ENCODE measurements at regions not wholly inside any gene's neighbourhood (a gene's known extent, or its start where the extent isn't known, plus 50 kb on each side); places are given as distances from the start of the nearest gene placed in this dataset.

DNA sequence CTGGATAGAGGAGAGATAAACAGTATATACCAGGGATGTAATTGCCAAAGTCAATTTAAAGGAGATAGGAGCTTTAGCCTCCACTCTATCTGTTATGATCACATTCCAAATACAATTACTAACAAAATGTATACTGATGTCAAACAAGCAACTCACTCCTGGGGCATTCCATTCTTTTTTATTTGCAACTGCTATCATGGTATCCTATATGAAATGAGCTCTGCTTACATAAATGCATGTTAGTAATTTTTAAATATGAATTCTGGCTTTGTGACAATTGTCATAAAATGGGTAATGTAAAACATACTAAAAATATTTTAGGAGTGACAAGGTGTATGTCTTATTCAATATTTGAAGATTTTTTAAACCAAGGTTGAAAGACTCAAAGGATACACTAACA is 751.1 kb downstream of the HACE1 start:
- in situ Hi-C loops (cut with HindIII; ENCODE audit: low pct_ligation_motif_present, low pct_unique_long_range_greater_than_20kb, low sequenced_read_pairs): no loop called here
- DNase-seq: no peak

DNA sequence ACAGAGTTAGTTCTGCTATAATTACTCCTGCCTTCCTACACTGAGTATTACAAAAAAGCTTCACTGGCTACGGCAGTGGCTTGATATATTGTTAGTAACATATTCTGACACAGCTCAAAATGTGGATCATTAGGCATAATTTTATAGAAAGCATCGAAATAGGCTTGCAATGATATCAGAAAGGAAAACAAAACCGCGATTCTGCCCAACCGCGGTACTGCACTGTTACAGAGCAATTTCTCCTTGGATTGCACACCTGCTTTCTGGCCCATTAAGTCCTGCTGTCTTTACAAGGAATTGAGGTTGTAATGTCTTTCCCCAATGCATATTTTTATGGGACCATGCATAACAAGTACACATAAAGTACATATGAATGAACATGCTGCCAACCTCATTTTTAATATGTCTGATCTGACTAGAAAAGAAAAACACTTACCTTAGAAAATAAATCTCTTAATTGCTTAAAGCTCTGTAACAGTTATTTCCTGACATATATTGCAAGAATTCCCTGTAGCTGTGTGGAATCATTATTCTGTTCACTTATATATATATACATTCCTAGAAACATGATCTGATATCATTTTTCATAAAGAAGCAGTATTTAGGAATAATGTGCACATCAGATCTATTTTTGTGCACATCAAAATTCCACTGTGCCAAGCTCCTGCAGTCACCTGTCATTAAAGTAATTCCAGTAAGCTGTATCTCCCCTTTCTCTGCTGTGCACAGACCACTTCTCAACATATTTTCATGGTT is 763.9 kb downstream of the HACE1 start:
- in situ Hi-C loops (cut with HindIII; ENCODE audit: low pct_ligation_motif_present, low pct_unique_long_range_greater_than_20kb, low sequenced_read_pairs): no loop called here
- DNase-seq: no peak

DNA sequence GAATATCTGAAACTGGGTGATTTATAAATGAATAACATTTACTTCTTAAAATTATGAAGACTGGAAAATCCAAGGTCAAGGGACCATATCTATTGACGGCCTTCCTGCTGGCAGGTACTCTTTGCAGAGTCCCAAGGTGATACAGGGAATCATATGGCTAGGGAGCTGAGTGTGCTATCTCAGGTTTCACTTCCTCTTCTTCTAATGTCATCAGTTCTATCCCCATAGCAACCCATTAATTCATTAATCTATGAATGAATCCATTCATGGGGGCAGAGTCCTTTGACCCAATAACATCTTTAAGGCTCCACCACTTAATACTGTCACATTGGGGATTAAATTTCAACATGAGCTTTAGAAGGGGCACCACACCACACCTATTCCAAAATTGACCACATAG is 772.0 kb downstream of the HACE1 start:
- in situ Hi-C loops (cut with HindIII; ENCODE audit: low pct_ligation_motif_present, low pct_unique_long_range_greater_than_20kb, low sequenced_read_pairs): no loop called here

DNA sequence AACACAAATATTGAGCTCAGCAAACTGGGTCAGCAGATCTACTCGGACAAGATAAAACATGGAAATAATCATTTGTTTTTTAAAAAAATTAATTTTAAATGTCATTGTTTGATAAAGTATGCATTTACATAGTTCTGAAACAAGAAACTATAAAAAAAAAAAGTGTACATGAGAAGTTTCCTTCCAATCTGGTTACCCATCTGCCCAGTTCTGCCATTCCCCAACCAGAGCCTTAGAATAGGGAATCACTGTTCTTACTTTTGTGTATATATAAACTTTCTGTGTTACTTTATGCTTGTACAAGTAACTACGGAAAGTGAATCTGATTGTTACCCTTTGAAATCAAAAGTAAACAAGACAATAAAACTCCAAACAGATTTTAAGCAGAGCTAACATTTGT is 791.4 kb downstream of the HACE1 start:
- in situ Hi-C loops (cut with HindIII; ENCODE audit: low pct_ligation_motif_present, low pct_unique_long_range_greater_than_20kb, low sequenced_read_pairs): no loop called here

More for the DNA sequence above, 772.0 kb downstream of the HACE1 start:
- no peak for DNase-seq

DNA sequence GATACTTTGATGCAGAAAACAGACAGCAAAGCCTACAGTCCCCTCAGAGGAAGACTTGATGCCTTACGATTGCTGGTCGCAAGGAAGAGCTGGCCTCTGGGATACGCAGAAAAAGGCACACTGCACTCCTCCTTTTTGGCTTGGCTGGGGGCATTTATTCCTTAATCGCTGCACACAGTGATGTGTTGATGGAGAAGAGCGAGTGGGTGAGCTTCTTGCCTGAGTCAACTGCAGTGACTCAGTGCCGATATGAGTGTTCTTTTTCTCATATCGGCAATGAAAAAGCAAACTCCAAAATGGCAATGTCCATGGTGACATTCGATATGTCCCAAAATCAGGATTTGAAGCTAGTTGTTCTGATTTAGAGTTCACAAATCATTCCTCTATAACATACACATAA is 794.8 kb downstream of the HACE1 start:
- in situ Hi-C loops (cut with HindIII; ENCODE audit: low pct_ligation_motif_present, low pct_unique_long_range_greater_than_20kb, low sequenced_read_pairs): no loop called here
- no peak for DNase-seq

More for the DNA sequence above, 791.4 kb downstream of the HACE1 start:
- DNase-seq: no peak

DNA sequence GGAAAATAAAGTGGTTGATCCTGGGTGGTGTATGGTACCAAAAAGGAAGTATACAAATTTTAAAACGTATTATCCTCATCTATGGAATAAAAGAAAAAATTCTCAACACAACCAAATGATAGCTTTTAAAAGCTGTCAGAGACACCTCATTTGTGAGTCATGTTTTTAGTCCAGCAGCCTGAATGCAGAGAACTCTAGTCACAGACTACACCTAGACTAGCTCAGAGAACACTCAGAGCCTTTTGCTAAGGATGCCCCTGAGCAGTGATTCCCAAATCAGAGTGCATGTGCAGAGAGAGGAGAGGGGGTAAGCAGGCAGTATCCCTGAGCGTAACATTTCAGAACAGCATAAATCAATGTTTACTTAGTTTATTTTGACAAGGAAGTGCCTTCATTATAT is 809.3 kb downstream of the HACE1 start:
- in situ Hi-C loops (cut with HindIII; ENCODE audit: low pct_ligation_motif_present, low pct_unique_long_range_greater_than_20kb, low sequenced_read_pairs): no loop called here
- no peak for DNase-seq

DNA sequence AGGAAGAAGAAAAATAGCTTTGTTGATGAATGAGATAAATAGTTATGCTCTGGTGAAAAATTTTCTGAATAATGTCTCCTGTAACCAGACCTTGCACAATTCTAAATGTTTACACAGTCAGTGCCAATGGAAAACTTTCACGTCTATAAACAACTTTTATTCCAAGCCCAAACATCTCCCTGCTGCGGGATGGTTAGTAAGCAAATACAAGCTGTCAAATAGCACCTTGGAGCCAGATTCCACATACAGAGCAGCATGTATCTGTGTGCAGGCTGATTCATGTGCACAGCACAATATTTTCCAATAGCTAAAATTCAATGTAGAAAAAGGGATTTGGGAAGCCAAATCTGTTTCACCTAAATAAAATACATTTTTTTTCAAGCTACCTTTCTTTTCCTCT is 813.3 kb downstream of the HACE1 start:
- in situ Hi-C loops (cut with HindIII; ENCODE audit: low pct_ligation_motif_present, low pct_unique_long_range_greater_than_20kb, low sequenced_read_pairs): no loop called here
- no peak for DNase-seq

DNA sequence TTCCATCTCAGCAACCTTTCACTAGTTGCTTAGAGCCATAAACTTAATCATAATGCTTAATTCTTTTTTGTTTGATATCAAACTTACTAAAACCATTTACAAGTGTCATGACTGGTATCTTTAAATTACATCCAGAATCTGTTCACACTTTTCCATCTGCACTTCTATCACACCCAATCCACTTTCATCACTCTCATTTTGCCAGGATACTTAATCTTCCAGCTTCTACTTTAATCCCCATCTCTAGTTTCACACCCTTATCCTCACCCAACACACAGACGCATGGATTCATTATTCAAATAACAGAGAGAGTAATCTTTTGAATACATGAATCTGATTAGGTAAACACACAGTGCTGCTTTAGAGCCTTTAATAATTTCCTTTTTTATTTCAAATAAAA is 828.4 kb downstream of the HACE1 start:
- in situ Hi-C loops (cut with HindIII; ENCODE audit: low pct_ligation_motif_present, low pct_unique_long_range_greater_than_20kb, low sequenced_read_pairs): no loop called here
- DNase-seq: no peak

DNA sequence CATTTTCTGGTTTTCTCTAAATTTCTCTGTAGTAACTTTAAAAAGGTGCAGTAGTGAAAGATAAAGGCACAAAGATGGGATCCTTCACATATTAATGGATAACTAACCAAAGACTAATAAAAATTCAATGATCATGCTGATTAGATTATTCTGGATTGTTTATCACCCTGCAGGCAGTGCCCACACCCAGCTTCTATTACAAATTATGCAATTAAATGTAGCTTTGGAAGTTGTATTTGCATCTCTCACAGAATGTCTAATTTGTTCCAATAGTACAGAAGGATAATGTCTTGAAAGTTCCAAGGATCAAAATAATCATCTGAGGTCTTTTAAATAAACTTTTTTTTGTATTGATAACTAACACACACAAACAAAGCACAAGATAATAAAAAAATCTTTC is 837.6 kb downstream of the HACE1 start:
- no peak for DNase-seq
- in situ Hi-C loops (cut with HindIII; ENCODE audit: low pct_ligation_motif_present, low pct_unique_long_range_greater_than_20kb, low sequenced_read_pairs): no loop called here

DNA sequence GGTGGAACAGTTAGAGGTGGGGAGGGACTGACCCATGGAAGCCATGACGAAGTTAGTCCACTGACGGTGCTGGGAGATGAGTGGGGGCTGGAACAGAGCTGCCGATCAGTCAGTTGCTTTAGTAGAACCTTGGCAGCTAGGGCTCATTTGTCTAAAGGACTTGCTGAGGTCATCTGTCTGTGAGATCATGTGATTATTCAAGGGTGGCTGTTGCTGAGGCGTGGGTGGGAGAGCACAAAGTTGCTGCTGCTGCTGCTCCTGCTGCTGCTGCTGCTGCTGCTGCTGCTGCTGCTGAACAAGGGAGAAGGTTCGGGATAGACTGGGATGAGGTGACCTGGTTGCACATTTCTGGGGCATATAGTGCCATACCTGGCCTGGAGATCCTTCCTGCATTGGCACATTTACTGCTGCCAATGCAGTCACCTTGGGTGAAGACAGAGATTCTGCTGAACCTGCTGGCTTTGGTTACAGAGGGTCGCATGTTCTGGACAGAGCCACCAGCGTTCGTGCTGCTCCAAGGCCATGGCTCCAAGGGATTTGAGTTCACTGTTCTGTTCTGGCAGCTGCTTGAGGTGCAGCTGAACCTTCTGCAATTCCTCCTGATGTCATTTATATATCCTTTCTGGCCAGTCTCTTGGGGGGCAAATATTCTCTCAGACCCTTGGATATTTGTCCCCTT is 840.5 kb downstream of the HACE1 start:
- no peak for DNase-seq
- in situ Hi-C loops (cut with HindIII; ENCODE audit: low pct_ligation_motif_present, low pct_unique_long_range_greater_than_20kb, low sequenced_read_pairs): no loop called here

DNA sequence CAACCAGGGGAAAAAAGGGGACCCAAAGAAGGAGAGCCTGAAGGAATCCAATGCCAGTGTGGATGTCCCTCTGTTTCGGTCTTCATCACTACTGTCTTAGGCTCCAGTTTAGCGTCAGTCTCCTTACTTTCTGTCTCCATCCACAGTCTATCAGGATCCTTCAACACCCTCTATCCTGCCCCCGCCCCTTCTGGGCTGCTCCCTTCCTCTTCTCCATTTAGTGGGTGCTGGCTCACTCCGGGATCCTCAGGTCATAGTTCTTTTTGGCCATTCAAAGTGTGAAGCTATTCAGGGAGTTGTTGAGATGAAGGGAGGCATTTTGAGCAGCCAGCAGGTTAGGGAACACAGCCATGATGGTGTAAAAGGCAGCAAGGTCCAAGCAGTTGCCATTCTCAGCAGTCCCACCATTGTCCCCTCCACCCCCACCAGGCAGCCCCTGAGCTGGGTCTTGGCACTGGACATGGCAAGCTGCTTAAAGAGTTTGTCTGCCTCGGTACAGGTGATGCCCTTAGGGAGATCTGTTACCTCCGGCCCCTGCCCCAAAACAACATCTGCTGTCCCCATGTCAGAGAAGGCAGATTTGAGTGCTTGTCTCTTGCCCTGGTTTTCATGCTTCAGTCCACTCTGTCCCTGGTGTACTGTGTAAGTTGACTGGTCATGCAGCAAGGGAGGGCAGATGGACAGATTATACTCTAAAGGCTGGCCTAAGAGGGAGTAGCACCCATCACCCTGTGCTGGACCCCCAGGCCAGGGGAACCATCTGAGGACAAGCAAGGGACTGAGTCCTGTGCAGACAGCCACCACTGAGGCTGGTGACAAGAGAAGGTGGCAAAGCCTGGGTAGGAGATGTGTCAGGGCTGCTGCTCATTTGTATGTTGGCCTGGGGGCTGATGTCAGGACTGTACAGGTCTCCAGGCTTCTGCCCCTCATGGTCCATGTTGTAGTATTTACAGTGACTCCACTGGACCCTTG is 842.0 kb downstream of the HACE1 start:
- DNase-seq: no peak
- in situ Hi-C loops (cut with HindIII; ENCODE audit: low pct_ligation_motif_present, low pct_unique_long_range_greater_than_20kb, low sequenced_read_pairs): no loop called here

DNA sequence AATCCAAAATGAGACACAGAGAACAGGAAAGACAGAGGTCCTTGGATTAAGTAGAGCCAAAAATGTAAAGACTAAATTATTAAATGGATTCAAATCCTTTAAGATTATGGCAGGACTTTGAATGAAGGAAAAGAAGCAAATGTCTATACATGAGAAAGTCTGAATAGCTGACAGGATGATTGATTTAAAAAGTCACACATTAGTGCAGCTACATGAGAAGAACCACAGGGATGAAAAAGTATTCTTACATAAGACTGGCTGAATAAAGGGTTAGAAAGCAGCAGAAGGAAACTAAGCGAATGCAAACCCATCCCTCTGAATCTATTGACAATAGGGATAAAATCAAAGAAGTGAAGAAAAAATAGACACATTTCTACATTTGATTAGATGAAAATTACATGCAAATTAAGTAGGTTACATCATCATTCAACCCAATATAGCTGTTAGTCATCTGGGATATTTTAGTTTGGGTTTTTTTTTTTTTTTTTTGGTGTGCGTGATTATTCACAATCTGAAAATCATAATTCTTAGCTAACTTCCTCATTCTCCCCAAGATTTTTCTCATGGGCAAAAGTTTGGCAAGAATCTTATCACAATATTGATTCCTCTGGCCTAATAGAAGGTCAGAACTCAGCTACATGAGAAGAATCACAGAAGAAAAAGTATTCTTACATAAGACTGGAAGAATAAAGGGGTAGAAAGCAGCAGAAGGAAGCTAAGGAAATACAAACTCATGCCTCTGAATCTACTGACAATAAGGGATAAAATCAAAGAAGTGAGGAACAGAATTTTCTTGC is 845.4 kb downstream of the HACE1 start:
- in situ Hi-C loops (cut with HindIII; ENCODE audit: low pct_ligation_motif_present, low pct_unique_long_range_greater_than_20kb, low sequenced_read_pairs): no loop called here
- no peak for DNase-seq

DNA sequence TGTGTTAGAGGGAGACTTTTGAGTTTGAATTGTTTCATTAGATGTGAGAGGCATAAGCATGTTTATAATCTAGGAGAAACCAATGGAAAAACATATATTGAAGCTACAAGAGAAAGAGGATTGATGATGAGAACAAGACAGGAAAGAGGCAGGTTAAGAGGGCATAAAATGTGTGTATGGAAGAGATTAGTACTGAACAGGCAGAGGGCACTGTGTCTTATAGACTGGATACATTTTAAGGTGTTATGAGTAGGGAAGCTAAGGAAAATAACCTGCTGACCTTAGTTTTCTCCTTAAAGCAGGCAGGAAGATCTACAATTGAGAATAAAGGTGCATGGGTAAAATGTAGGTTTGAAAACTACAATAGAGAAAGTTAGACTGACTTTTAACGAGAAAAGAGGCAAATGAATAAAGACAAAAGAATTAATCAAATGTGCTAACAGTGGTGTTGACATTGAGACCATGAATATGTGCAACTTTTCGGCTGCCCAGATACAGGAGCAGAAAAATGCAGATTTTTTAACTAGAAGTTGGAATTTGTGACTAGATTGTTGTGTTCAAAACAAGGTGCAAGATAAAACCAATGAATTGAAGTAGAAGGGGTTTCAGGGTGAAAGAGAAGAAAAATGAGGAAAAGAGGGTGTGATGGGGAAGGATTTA is 846.3 kb downstream of the HACE1 start:
- in situ Hi-C loops (cut with HindIII; ENCODE audit: low pct_ligation_motif_present, low pct_unique_long_range_greater_than_20kb, low sequenced_read_pairs): no loop called here
- no peak for DNase-seq

DNA sequence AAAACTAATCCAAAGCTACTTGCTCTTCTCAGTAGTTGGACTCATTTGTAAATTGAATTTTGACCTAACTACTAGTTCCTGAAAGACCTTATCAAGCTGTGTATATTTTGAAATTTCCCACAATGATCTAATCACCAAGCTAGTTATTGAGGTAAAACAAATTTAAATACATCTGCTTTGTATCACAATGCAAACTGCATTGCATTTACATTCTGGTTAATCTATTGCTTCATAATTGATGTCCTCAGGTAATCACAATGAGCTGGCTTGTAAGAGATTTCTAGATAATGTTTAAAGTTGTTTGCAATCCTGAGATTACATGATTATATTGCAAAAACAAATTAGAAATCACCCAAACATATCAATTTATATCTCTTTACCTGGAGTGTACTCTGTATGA is 848.8 kb downstream of the HACE1 start:
- no peak for DNase-seq
- in situ Hi-C loops (cut with HindIII; ENCODE audit: low pct_ligation_motif_present, low pct_unique_long_range_greater_than_20kb, low sequenced_read_pairs): no loop called here

DNA sequence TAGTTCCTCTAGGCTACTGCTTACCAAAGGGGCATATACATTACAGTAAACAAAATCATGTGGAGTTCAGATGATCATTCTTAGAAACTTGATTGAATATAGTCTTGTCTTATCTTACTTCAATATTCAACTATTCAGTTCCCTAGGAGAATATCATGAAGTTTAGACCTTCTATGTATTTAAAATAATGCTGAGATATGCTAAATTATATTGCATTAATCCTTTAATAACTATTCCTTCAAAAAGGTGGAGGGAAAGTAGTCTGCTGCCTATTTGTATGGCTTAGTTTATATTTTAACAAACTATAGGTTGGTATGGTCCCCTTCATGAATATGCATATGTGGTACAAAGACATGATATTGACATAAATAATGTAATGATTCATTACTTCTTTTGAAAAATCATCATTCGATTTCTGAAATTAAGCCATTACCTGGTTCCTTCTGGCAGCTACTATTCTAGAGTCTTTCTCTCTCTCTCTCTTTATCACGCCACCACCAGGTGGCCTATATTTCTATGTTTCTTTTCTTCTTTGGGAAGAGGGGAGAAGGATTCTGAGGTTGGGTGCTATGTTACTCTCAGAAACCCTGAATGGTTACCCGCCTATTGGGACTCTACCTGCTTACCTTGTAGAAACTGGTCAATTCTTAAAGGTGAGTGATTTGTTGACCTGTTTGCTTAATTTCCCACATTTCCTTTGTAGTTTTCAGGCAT is 855.8 kb downstream of the HACE1 start:
- peak; percentile 4 for DNase-seq
- in situ Hi-C loops (cut with HindIII; ENCODE audit: low pct_ligation_motif_present, low pct_unique_long_range_greater_than_20kb, low sequenced_read_pairs): no loop called here

DNA sequence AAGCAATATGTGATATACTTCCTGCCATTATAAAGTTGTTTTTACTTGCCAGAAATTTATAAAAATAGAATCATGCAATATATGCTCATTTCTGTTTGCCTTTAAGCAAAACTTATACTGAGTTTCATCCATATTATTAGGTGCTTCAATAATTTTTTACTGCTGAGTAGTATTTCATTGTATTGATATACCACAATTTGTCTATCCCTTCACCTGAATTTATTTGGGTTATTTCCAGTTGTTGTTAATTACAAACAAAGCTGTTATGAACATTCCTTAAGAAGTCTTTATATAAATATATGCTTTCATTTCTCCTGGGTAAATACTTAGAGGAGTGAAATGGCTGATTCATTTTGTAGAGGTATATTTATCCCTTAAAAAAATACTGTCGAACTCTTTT is 864.1 kb downstream of the HACE1 start:
- in situ Hi-C loops (cut with HindIII; ENCODE audit: low pct_ligation_motif_present, low pct_unique_long_range_greater_than_20kb, low sequenced_read_pairs): no loop called here
- no peak for DNase-seq

DNA sequence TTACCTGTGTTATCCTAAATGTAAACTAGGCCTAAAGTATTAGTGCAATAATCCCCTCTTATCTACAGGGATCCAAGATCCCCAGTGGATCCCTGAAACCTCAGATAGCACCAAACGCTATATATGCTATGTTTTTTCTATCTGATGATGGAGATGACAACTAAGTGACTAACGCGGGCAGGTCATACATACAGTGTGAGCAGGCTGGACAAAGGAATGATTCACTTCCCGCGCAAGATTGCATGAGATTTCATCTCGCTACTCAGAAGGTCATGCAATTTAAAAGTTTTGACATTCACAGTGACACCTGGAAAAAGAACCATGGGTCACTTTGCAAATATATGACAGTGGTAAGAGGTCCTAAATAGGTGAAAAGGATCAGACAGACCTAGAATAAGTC is 875.9 kb downstream of the HACE1 start:
- DNase-seq: no peak
- in situ Hi-C loops (cut with HindIII; ENCODE audit: low pct_ligation_motif_present, low pct_unique_long_range_greater_than_20kb, low sequenced_read_pairs): no loop called here
